GM23248 (cell line): ENCODE measurements at regions not wholly inside any gene's neighbourhood (a gene's known extent, or its start where the extent isn't known, plus 50 kb on each side); places are given as distances from the start of the nearest gene placed in this dataset.

Source experiments
- DNase-seq: peaks from one replicate; pipeline ENCODE4 v3.0.0-alpha.2; 2015
- H2AFZ ChIP-seq: fragments of 200-600 bp; sonication (generic); 2 replicates; pipeline ENCODE4 v1.6.1; 2016; ENCODE audit warnings: antibody characterized with exemption
- H3F3A ChIP-seq: fragments of 200-600 bp; sonication (generic); 2 replicates; pipeline ENCODE4 v1.6.1; 2016; ENCODE audit warnings: mild to moderate bottlenecking, antibody characterized with exemption, mixed run types; ENCODE audit not compliant: insufficient read depth
- H3K27ac ChIP-seq: fragments of 200-600 bp; sonication (generic); 2 replicates; pipeline ENCODE4 v1.5.1; 2016; ENCODE audit warnings: mild to moderate bottlenecking
- H3K27me3 ChIP-seq: fragments of 200-600 bp; sonication (generic); replicated peaks from 2 replicates; pipeline ENCODE4 v1.6.1; 2016; ENCODE audit warnings: mild to moderate bottlenecking; ENCODE audit not compliant: insufficient read depth
- H3K36me3 ChIP-seq: fragments of 200-600 bp; sonication (generic); 2 replicates; pipeline ENCODE4 v1.6.1; 2016; ENCODE audit warnings: low read depth, mild to moderate bottlenecking
- H3K4me1 ChIP-seq: fragments of 200-600 bp; sonication (generic); 2 replicates; pipeline ENCODE4 v1.6.1; 2016; ENCODE audit warnings: mild to moderate bottlenecking; ENCODE audit not compliant: insufficient read depth
- H3K4me2 ChIP-seq: fragments of 200-600 bp; sonication (generic); one replicate; pipeline ENCODE4 v1.6.1; 2016; ENCODE audit warnings: mild to moderate bottlenecking; ENCODE audit not compliant: unreplicated experiment
- H3K4me3 ChIP-seq: fragments of 200-600 bp; sonication (generic); 2 replicates; pipeline ENCODE4 v1.5.1; 2016; ENCODE audit warnings: mild to moderate bottlenecking
- H3K79me2 ChIP-seq: fragments of 200-600 bp; sonication (generic); 2 replicates; pipeline ENCODE4 v1.6.1; 2016; ENCODE audit warnings: mild to moderate bottlenecking; ENCODE audit not compliant: insufficient read depth
- H3K9ac ChIP-seq: fragments of 200-600 bp; sonication (generic); 2 replicates; pipeline ENCODE4 v1.6.1; 2016; ENCODE audit warnings: mild to moderate bottlenecking
- H3K9me2 ChIP-seq: fragments of 200-600 bp; sonication (generic); 2 replicates; pipeline ENCODE4 v1.6.1; 2016; ENCODE audit warnings: mixed run types, mild to moderate bottlenecking, moderate library complexity; ENCODE audit not compliant: insufficient read depth
- H3K9me3 ChIP-seq: fragments of 200-600 bp; sonication (generic); one replicate; pipeline ENCODE4 v1.6.1; 2017; ENCODE audit warnings: low read depth
- H4K20me1 ChIP-seq: fragments of 200-600 bp; sonication (generic); 2 replicates; pipeline ENCODE4 v1.6.0; 2016; ENCODE audit not compliant: insufficient read depth
- EZH2 ChIP-seq: fragments of 200-600 bp; sonication (generic); IDR thresholded peaks from 2 replicates; pipeline ENCODE4 v1.6.1; 2018; ENCODE audit warnings: antibody characterized with exemption, mild to moderate bottlenecking; ENCODE audit not compliant: insufficient read depth, poor library complexity, severe bottlenecking
- EZH2phosphoT487 ChIP-seq: fragments of 200-600 bp; sonication (generic); IDR thresholded peaks from 2 replicates; pipeline ENCODE4 v1.6.1; 2018; ENCODE audit warnings: antibody characterized with exemption, moderate library complexity, mild to moderate bottlenecking, low read depth; ENCODE audit not compliant: insufficient read depth
- WGBS, 2 experiments: methylation state at CpG; one replicate each; pipeline ENCODE4 v1.1.6; 2015 to 2017; ENCODE audit warnings: low lambda C conversion rate in 2 of 2, low coverage in 1 of 2; ENCODE audit errors: missing lambda C conversion rate in 2 of 2; 5-methylcytosine and 5-hydroxymethylcytosine counted together
- in situ Hi-C: fragments of 300-500 bp; cut with MboI; formaldehyde crosslinking; loops from 2 replicates; pipeline ENCODE4 v1.15.0; 2020

DNA sequence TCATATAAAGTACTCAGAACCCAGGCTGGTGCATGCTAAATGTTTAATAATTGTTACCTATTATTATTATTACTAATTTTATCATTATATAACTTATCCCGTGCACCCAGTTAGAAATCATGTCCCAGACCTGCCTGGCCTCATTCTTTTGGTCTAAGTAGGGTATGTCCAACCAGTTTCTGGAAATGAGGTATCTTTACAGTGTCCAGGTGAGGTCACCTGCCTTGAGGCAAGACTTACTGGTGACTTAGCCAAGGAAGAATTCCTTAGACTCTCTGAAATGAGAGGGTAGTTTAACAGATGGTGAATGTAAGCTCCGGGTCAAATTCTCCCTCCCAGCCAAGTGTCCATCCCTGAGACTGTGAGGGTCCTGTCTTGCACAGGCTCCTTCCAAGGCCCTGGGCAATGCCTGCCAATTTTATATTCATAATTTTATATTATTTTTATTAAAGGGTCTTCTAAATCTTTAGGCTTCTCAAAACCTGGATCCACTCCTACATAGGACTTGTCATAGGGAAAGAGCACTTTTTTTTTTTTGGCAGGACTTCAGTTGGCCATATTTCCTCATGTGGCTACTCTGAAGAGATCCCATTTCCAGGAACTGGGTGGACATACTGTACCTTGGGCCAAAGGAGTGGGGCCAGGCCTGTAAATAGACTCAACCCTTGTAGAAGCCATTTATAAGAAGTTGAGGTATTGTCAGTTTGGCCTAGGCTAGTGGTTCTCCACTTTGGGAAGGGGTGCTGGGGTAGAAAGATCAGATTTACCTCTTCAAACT lies 96.7 kb upstream of the KCNA3 start:
- DNase-seq, result no peak
- Histone ChIP-seq H3K9me2 (no peaks in the 10 kb centered on the region), H3K4me1 (no peaks in the 10 kb centered on the region), H3K27me3 (peaks cover 6% of the 10 kb centered on the region; the same call in 1 of the 2 replicates), H3K27ac (no peak overlapping the region), H3K4me3 (no peak overlapping the region), H3K9ac (no peak overlapping the region), H3K79me2 (no peaks in the 10 kb centered on the region), H3K36me3 (no peaks in the 10 kb centered on the region), H2AFZ (no peak overlapping the region), H3F3A (no peaks in the 10 kb centered on the region), H4K20me1 (no peaks in the 10 kb centered on the region), H3K9me3 (no peaks in the 10 kb centered on the region), H3K4me2 (no peak overlapping the region)
- in situ Hi-C loops, result no loop called here
- TF ChIP-seq EZH2, result no peak
- 36 to 41% methylated on average over 2 of the region's 2 CpGs for WGBS, 2 experiments

DNA sequence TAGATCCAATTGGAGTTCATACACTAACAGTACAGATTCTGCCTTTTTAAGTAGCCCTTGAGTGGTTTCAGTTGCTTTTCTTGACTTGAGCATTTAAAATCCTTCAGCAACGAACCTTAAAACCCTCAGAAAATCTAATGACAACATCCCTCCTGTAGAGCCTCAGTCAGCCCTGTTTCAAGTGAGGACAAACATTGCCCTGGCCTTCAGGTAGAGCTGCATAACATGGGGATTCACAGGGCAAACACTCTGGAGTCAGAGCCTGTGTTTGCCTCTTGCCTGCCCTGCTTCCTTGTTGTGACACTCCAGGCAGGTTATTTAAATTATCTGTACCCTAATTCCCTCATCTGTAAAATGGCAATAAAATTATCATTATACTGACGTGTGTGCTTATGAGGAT lies 96.1 kb upstream of the KCNA3 start:
- DNase-seq, result no peak
- Histone ChIP-seq H3K9me3 (no peaks in the 10 kb centered on the region), H3K27ac (no peak overlapping the region), H3K9me2 (no peaks in the 10 kb centered on the region), H3K4me1 (no peaks in the 10 kb centered on the region), H3K36me3 (no peaks in the 10 kb centered on the region), H3F3A (no peaks in the 10 kb centered on the region), H3K79me2 (no peaks in the 10 kb centered on the region), H3K9ac (no peak overlapping the region), H3K4me3 (no peak overlapping the region), H2AFZ (no peak overlapping the region), H3K27me3 (peaks cover 6% of the 10 kb centered on the region; the same call in 1 of the 2 replicates), H4K20me1 (no peaks in the 10 kb centered on the region), H3K4me2 (no peak overlapping the region)
- TF ChIP-seq EZH2phosphoT487 (no peak), EZH2 (no peak)
- WGBS, 2 experiments, result 6 to 8% methylated on average over 2 of the region's 2 CpGs
- in situ Hi-C loops, result no loop called here

DNA sequence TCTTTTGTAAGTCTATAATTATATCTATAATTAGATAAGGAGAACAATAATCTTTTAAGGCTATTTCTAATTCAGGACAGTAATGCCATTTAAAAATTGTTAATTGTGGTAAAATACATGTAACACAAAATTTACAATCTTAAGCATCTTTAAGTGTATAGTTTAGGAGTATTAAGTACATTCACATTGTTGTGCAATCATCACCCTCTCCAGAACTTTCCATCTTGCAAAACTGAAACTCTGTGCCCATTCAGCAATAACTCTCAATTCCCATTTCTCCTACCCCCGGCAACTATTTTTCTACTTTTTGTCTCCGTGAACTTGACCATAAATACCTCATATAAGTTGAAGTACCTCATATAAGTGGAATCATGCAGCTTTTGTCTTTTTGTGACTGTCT lies 93.9 kb upstream of the KCNA3 start:
- 0 out of 2 replicates have a peak, but pooled peaks cover 6% of the 10 kb centered on the region for H3K27me3 ChIP-seq
- DNase-seq, result no peak
- in situ Hi-C loops, result no loop called here
- no peaks in the 10 kb centered on the region for H3F3A ChIP-seq
- H3K36me3 ChIP-seq, result no peaks in the 10 kb centered on the region
- H3K9ac ChIP-seq, result no peak overlapping the region
- H3K4me3 ChIP-seq, result no peak overlapping the region
- H3K79me2 ChIP-seq, result no peaks in the 10 kb centered on the region
- WGBS, 2 experiments, result 17% methylated on average over 2 of the region's 2 CpGs
- no peaks in the 10 kb centered on the region for H4K20me1 ChIP-seq
- TF ChIP-seq EZH2 (no peak), EZH2phosphoT487 (no peak)
- no peak overlapping the region for H2AFZ ChIP-seq
- H3K27ac ChIP-seq, result no peak overlapping the region
- no peaks in the 10 kb centered on the region for H3K9me3 ChIP-seq
- no peak overlapping the region for H3K4me2 ChIP-seq
- no peaks in the 10 kb centered on the region for H3K9me2 ChIP-seq
- H3K4me1 ChIP-seq, result no peaks in the 10 kb centered on the region

DNA sequence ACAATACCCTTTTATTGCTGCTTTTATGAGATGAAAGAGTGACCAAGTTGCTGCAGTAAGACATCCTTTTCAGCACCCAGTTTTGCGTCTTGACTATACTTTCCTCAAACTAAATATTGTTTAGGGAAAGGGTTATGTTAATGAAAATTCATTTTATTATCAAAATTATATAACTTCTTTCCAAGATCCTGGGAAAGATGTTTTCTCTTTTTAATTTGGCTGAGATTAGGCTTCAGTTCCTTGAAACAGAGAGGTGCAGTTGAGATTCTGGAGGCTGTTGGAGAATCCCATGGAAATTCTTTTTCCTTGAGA lies 91.6 kb upstream of the KCNA3 start:
- Histone ChIP-seq H3K36me3 (no peaks in the 10 kb centered on the region), H3K79me2 (no peaks in the 10 kb centered on the region), H3K9ac (no peak overlapping the region), H3K9me3 (no peaks in the 10 kb centered on the region), H2AFZ (no peak overlapping the region), H3K4me3 (no peak overlapping the region), H4K20me1 (no peaks in the 10 kb centered on the region), H3K27me3 (peaks cover 6% of the 10 kb centered on the region; the same call in 1 of the 2 replicates), H3K4me1 (no peaks in the 10 kb centered on the region), H3K27ac (no peak overlapping the region), H3K4me2 (no peak overlapping the region), H3K9me2 (no peaks in the 10 kb centered on the region), H3F3A (no peaks in the 10 kb centered on the region)
- no peak for DNase-seq
- TF ChIP-seq EZH2 (no peak), EZH2phosphoT487 (no peak)
- WGBS, 2 experiments, result 0 to 2% methylated on average over 1 of the region's 1 CpG
- in situ Hi-C loops, result no loop called here
